Ishikawa (cell line): ENCODE measurements at regions not wholly inside any gene's neighbourhood (a gene's known extent, or its start where the extent isn't known, plus 50 kb on each side); places are given as distances from the start of the nearest gene placed in this dataset.

Source experiments
- CEBPB ChIP-seq: IDR thresholded peaks from 2 replicates; pipeline ENCODE4 v1.6.1; 2012
- CREB1 ChIP-seq: IDR thresholded peaks from 2 replicates; pipeline ENCODE4 v1.6.1; 2012; ENCODE audit warnings: low read depth
- EP300 ChIP-seq: IDR thresholded peaks from 2 replicates; pipeline ENCODE4 v1.6.1; 2012; ENCODE audit warnings: borderline replicate concordance
- FOXM1 ChIP-seq: IDR thresholded peaks from 2 replicates; pipeline ENCODE4 v1.6.1; 2012; ENCODE audit warnings: low read depth, borderline replicate concordance
- NFIC ChIP-seq: IDR thresholded peaks from 2 replicates; pipeline ENCODE4 v1.6.1; 2012
- RAD21 ChIP-seq: IDR thresholded peaks from 2 replicates; pipeline ENCODE4 v1.6.1; 2012; ENCODE audit warnings: low read depth
- TAF1 ChIP-seq: IDR thresholded peaks from 2 replicates; pipeline ENCODE4 v1.6.1; 2012; ENCODE audit warnings: low read depth, mild to moderate bottlenecking
- TEAD4 ChIP-seq: IDR thresholded peaks from 2 replicates; pipeline ENCODE4 v1.6.1; 2012
- YY1 ChIP-seq: IDR thresholded peaks from 2 replicates; pipeline ENCODE4 v1.6.1; 2012; ENCODE audit warnings: low read depth
- ZBTB7A ChIP-seq: IDR thresholded peaks from 2 replicates; pipeline ENCODE4 v1.6.1; 2012; ENCODE audit warnings: low read depth
- TF ChIP-seq, protein P1 (sequence below): IDR thresholded peaks from 2 replicates; pipeline ENCODE4 v1.6.1; 2012
- TF ChIP-seq, protein P2 (sequence below): IDR thresholded peaks from 2 replicates; pipeline ENCODE4 v1.6.1; 2012
- TF ChIP-seq, protein P3 (sequence below): IDR thresholded peaks from 2 replicates; pipeline ENCODE4 v1.6.1; 2012; ENCODE audit warnings: low read depth, mild to moderate bottlenecking

DNA sequence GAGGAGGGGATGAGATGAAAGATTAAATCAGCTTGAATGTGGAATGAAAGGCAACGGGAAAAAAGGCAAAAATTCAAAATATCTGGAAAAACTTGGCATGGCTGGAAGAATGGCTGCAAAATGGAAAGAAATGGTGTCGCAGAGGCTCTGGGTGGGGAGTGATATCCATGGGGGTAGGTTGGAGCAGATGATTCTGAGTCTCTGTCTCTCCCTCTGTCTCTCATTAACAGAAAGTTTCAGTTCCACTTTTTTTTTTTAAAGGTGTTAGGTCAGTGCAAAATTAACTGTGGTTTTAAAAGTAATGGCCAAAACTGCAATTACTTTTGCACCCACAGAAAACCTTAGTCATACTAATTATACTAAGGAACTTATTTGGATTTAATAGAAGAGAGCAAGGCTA lies 931.1 kb upstream of the USP9Y start:
- TF ChIP-seq YY1 (no peak), TAF1 (no peak), FOXM1 (no peak), EP300 (no peak), RAD21 (no peak), CEBPB (no peak), CREB1 (no peak), NFIC (no peak), ZBTB7A (no peak), TEAD4 (no peak)
- TF ChIP-seq, protein P1, sequence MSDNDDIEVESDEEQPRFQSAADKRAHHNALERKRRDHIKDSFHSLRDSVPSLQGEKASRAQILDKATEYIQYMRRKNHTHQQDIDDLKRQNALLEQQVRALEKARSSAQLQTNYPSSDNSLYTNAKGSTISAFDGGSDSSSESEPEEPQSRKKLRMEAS: no peak
- TF ChIP-seq, protein P2, sequence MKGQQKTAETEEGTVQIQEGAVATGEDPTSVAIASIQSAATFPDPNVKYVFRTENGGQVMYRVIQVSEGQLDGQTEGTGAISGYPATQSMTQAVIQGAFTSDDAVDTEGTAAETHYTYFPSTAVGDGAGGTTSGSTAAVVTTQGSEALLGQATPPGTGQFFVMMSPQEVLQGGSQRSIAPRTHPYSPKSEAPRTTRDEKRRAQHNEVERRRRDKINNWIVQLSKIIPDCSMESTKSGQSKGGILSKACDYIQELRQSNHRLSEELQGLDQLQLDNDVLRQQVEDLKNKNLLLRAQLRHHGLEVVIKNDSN: no peak
- TF ChIP-seq, protein P3, sequence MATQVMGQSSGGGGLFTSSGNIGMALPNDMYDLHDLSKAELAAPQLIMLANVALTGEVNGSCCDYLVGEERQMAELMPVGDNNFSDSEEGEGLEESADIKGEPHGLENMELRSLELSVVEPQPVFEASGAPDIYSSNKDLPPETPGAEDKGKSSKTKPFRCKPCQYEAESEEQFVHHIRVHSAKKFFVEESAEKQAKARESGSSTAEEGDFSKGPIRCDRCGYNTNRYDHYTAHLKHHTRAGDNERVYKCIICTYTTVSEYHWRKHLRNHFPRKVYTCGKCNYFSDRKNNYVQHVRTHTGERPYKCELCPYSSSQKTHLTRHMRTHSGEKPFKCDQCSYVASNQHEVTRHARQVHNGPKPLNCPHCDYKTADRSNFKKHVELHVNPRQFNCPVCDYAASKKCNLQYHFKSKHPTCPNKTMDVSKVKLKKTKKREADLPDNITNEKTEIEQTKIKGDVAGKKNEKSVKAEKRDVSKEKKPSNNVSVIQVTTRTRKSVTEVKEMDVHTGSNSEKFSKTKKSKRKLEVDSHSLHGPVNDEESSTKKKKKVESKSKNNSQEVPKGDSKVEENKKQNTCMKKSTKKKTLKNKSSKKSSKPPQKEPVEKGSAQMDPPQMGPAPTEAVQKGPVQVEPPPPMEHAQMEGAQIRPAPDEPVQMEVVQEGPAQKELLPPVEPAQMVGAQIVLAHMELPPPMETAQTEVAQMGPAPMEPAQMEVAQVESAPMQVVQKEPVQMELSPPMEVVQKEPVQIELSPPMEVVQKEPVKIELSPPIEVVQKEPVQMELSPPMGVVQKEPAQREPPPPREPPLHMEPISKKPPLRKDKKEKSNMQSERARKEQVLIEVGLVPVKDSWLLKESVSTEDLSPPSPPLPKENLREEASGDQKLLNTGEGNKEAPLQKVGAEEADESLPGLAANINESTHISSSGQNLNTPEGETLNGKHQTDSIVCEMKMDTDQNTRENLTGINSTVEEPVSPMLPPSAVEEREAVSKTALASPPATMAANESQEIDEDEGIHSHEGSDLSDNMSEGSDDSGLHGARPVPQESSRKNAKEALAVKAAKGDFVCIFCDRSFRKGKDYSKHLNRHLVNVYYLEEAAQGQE: no peak
